MM.1S (cell line): ENCODE measurements at regions not wholly inside any gene's neighbourhood (a gene's known extent, or its start where the extent isn't known, plus 50 kb on each side); places are given as distances from the start of the nearest gene placed in this dataset.

Source experiments
- DNase-seq: peaks from one replicate; pipeline ENCODE4 v3.0.0-alpha.2; 2015
- H2AFZ ChIP-seq: fragments of 300-600 bp; sonication (generic); 2 replicates; pipeline ENCODE4 v1.6.0; 2016; ENCODE audit warnings: antibody characterized with exemption, low read length
- H3F3A ChIP-seq: fragments of 300-600 bp; sonication (generic); 2 replicates; pipeline ENCODE4 v1.6.1; 2016; ENCODE audit warnings: mild to moderate bottlenecking, antibody characterized with exemption, low read length, moderate library complexity, mixed read lengths; ENCODE audit not compliant: insufficient read depth
- H3K27ac ChIP-seq: fragments of 300-600 bp; sonication (generic); 2 replicates; pipeline ENCODE4 v1.5.1; 2016; ENCODE audit warnings: mild to moderate bottlenecking, low read length
- H3K27me3 ChIP-seq: fragments of 300-600 bp; sonication (generic); replicated peaks from 2 replicates; pipeline ENCODE4 v1.6.0; 2016; ENCODE audit warnings: low read length; ENCODE audit not compliant: insufficient read depth
- H3K36me3 ChIP-seq: fragments of 300-600 bp; sonication (generic); replicated peaks from 2 replicates; pipeline ENCODE4 v1.6.1; 2016; ENCODE audit warnings: mild to moderate bottlenecking, low read length, mixed read lengths; ENCODE audit not compliant: insufficient read depth
- H3K4me1 ChIP-seq: fragments of 300-600 bp; sonication (generic); 2 replicates; pipeline ENCODE4 v1.6.1; 2016; ENCODE audit warnings: low read length, mixed read lengths
- H3K4me2 ChIP-seq: fragments of 300-600 bp; sonication (generic); 2 replicates; pipeline ENCODE4 v1.6.0; 2016; ENCODE audit warnings: low read depth, low read length
- H3K4me3 ChIP-seq: fragments of 300-600 bp; sonication (generic); 2 replicates; pipeline ENCODE4 v1.5.1; 2016; ENCODE audit warnings: low read length, mixed read lengths
- H3K79me2 ChIP-seq: fragments of 300-600 bp; sonication (generic); 2 replicates; pipeline ENCODE4 v1.6.1; 2016; ENCODE audit warnings: mixed run types, low read length, mixed read lengths
- H3K9ac ChIP-seq: fragments of 300-600 bp; sonication (generic); 2 replicates; pipeline ENCODE4 v1.6.1; 2016; ENCODE audit warnings: low read length, mixed read lengths
- H3K9me2 ChIP-seq: fragments of 300-600 bp; sonication (generic); replicated peaks from 2 replicates; pipeline ENCODE4 v1.6.1; 2016; ENCODE audit warnings: mild to moderate bottlenecking, low read length, mixed read lengths; ENCODE audit not compliant: insufficient read depth
- H3K9me3 ChIP-seq: fragments of 300-600 bp; sonication (generic); replicated peaks from 2 replicates; pipeline ENCODE4 v1.6.1; 2016; ENCODE audit warnings: mild to moderate bottlenecking, low read length, mixed read lengths; ENCODE audit not compliant: insufficient read depth
- H4K20me1 ChIP-seq: fragments of 300-600 bp; sonication (generic); 2 replicates; pipeline ENCODE4 v1.6.1; 2016; ENCODE audit warnings: mild to moderate bottlenecking, low read length, moderate library complexity, mixed read lengths; ENCODE audit not compliant: insufficient read depth
- CTCF ChIP-seq: fragments of 300-600 bp; sonication (generic); IDR thresholded peaks from 2 replicates; pipeline ENCODE4 v1.5.1; 2016; ENCODE audit warnings: antibody characterized with exemption, low read length, mixed read lengths
- EZH2 ChIP-seq: fragments of 300-600 bp; sonication (generic); optimal IDR thresholded peaks from 2 replicates; pipeline ENCODE3; 2017; ENCODE audit warnings: low read depth, mild to moderate bottlenecking, antibody characterized with exemption, low read length, mixed read lengths
- EZH2phosphoT487 ChIP-seq: fragments of 300-600 bp; sonication (generic); IDR thresholded peaks from 2 replicates; pipeline ENCODE4 v1.6.1; 2018; ENCODE audit warnings: antibody characterized with exemption, low read length

GRCh38 chr11:26019386-26019785 is 312.5 kb upstream of the ANO3 start:
- Histone ChIP-seq H3K9me3 (no peaks in the 10 kb centered on the region), H2AFZ (no peak overlapping the region), H3K9ac (no peak overlapping the region), H3K4me3 (no peak overlapping the region), H3K27me3 (no peaks in the 10 kb centered on the region), H3K4me2 (no peak overlapping the region), H3K36me3 (no peaks in the 10 kb centered on the region), H3K4me1 (no peaks in the 10 kb centered on the region), H3K27ac (no peak overlapping the region), H3F3A (no peaks in the 10 kb centered on the region), H4K20me1 (no peaks in the 10 kb centered on the region), H3K9me2 (no peaks in the 10 kb centered on the region), H3K79me2 (no peaks in the 10 kb centered on the region)
- TF ChIP-seq CTCF = no peak
- no peak for TF ChIP-seq EZH2phosphoT487
- no peak for TF ChIP-seq EZH2
- DNase-seq = no peak

DNA sequence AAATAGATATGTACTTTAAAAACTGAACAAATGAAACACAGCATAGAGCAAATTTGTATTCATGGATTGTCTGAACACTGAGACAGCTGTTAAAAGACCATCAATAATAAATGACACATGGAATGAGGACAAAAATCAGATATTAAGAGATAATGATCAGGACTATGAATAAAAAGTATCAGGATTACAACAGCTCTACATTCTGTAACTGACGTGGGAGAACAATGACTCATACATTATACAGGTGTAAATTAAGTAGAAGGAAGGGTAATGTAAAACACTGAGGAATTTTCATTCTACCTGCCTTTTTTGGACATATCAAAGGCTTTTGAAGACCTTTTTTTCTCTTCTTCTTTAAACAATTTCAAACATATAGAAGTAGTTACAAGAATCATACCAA is 310.9 kb upstream of the ANO3 start:
- H3K27ac ChIP-seq = no peak overlapping the region

DNA sequence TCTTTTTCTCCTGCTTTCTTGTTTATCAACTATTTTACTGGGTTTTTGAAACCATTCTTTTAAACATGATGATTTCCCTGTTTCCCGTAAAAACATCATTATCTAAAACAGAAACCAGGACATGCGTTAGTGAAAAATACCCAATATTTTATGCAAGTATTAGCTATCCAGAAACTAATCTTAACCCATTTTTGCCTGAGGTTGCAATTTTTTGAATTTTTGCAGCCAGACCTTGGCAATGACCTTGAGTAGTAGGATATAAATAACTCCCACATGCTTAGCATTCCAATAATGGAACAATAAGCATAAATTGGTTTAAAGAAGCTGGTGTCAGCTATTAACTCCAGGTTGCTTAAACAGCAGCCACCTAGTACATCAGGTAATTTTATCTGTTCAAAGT is 308.9 kb upstream of the ANO3 start:
- Histone ChIP-seq H3K27ac (no peak overlapping the region), H3K4me1 (0 out of 2 replicates have a peak, but pooled peaks cover 2% of the 10 kb centered on the region), H4K20me1 (no peaks in the 10 kb centered on the region), H3F3A (no peaks in the 10 kb centered on the region), H3K27me3 (no peaks in the 10 kb centered on the region), H2AFZ (no peak overlapping the region), H3K9me3 (no peaks in the 10 kb centered on the region), H3K4me2 (no peak overlapping the region), H3K79me2 (no peaks in the 10 kb centered on the region), H3K36me3 (no peaks in the 10 kb centered on the region), H3K4me3 (no peak overlapping the region), H3K9ac (no peak overlapping the region), H3K9me2 (no peaks in the 10 kb centered on the region)
- no peak for DNase-seq
- no peak for TF ChIP-seq EZH2
- TF ChIP-seq CTCF = no peak
- no peak for TF ChIP-seq EZH2phosphoT487

More for the DNA sequence above, 310.9 kb upstream of the ANO3 start:
- H4K20me1 ChIP-seq = no peaks in the 10 kb centered on the region
- H3K4me1 ChIP-seq = no peaks in the 10 kb centered on the region
- no peak overlapping the region for H3K4me2 ChIP-seq
- H3F3A ChIP-seq = no peaks in the 10 kb centered on the region
- TF ChIP-seq EZH2phosphoT487 (no peak), EZH2 (no peak), CTCF (no peak)
- no peak overlapping the region for H3K9ac ChIP-seq
- H3K4me3 ChIP-seq = no peak overlapping the region
- no peaks in the 10 kb centered on the region for H3K27me3 ChIP-seq
- H3K9me3 ChIP-seq = no peaks in the 10 kb centered on the region
- H3K9me2 ChIP-seq = no peaks in the 10 kb centered on the region
- DNase-seq = no peak
- H3K36me3 ChIP-seq = no peaks in the 10 kb centered on the region
- no peak overlapping the region for H2AFZ ChIP-seq
- no peaks in the 10 kb centered on the region for H3K79me2 ChIP-seq
